ENCODE measurements at regions not wholly inside any gene's neighbourhood (a gene's known extent, or its start where the extent isn't known, plus 50 kb on each side); places are given as distances from the start of the nearest gene placed in this dataset.

- no peak for TF ChIP-seq CTCF (IDR thresholded peaks at IDR 0.05; ENCODE audit: poor library complexity)
- TF ChIP-seq EZH2 (IDR thresholded peaks at IDR 0.05; ENCODE audit: borderline replicate concordance) = no peak
- no peak for TF ChIP-seq EZH2phosphoT487 (IDR thresholded peaks at IDR 0.05; ENCODE audit: low read depth, severe bottlenecking, unreplicated experiment)
Measured at GRCh38 chr10:131631619-131632018, 269.2 kb upstream of the PPP2R2D start.
